Breast epithelium (tissue), 3 donors: ENCODE measurements at regions not wholly inside any gene's neighbourhood (a gene's known extent, or its start where the extent isn't known, plus 50 kb on each side); places are given as distances from the start of the nearest gene placed in this dataset.

Experiments
- POLR2A ChIP-seq: fragments of 450-650 bp; IDR thresholded peaks from one replicate; pipeline ENCODE4 v1.6.1; 2016; ENCODE audit warnings: antibody characterized with exemption, mild to moderate bottlenecking, moderate library complexity
- TF ChIP-seq, protein P1 (sequence below), 3 donors: fragments of 450-650 bp; IDR thresholded peaks; one replicate each; pipeline ENCODE4 v1.5.1; 2016 to 2017; ENCODE audit warnings: antibody characterized with exemption in 3 of 3, mild to moderate bottlenecking in 3 of 3, moderate library complexity in 3 of 3

DNA sequence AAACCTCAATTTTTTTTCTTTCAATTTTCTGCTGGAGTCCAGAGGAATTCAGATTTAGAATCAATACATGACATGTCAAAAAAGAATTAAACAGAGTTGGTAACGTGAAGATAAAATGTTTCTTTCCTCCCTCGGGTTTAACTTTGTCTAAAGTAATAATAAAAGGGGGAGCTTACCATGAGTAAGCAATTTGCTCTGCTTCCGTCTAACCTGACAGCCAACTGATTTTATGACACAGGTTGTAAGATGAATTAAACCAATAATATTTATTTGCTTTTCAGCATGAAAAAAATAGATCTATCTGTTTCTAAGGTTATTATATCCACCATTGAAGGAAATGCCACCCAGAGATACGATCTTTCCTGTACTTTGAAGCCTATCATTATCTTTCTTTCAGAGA is 352.6 kb downstream of the OSTF1 start:
- TF ChIP-seq, protein P1, sequence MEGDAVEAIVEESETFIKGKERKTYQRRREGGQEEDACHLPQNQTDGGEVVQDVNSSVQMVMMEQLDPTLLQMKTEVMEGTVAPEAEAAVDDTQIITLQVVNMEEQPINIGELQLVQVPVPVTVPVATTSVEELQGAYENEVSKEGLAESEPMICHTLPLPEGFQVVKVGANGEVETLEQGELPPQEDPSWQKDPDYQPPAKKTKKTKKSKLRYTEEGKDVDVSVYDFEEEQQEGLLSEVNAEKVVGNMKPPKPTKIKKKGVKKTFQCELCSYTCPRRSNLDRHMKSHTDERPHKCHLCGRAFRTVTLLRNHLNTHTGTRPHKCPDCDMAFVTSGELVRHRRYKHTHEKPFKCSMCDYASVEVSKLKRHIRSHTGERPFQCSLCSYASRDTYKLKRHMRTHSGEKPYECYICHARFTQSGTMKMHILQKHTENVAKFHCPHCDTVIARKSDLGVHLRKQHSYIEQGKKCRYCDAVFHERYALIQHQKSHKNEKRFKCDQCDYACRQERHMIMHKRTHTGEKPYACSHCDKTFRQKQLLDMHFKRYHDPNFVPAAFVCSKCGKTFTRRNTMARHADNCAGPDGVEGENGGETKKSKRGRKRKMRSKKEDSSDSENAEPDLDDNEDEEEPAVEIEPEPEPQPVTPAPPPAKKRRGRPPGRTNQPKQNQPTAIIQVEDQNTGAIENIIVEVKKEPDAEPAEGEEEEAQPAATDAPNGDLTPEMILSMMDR (IDR thresholded peaks at IDR 0.05): no peak
- TF ChIP-seq POLR2A: no peak
